ENCODE measurements at regions not wholly inside any gene's neighbourhood (a gene's known extent, or its start where the extent isn't known, plus 50 kb on each side); places are given as distances from the start of the nearest gene placed in this dataset.

GRCh38 chr6:105608711-105609374 is 206.0 kb upstream of the PREP start:
- H3K4me3 ChIP-seq, result no peak overlapping the region
- ATAC-seq (peak in 1 of 2 donors; percentile 29), DNase-seq (peak; percentile 43)
- H3K27me3 ChIP-seq (ENCODE audit: low read depth), result no peaks in the 10 kb centered on the region
- intact Hi-C loops (cut with DNase I), result no loop called here
- H3K36me3 ChIP-seq, result no peaks in the 10 kb centered on the region
- no peaks in the 10 kb centered on the region for H3K9me3 ChIP-seq
- H3K4me1 ChIP-seq, result peaks cover 7% of the 10 kb centered on the region
- no peak for TF ChIP-seq CTCF (IDR thresholded peaks at IDR 0.05)
- peak overlapping the region; percentile 48 for H3K27ac ChIP-seq

- peaks cover 7% of the 10 kb centered on the region for H3K4me1 ChIP-seq
- DNase-seq (no peak), ATAC-seq (no peak)
- no peaks in the 10 kb centered on the region for H3K36me3 ChIP-seq
- intact Hi-C loops (cut with DNase I), result no loop called here
- no peaks in the 10 kb centered on the region for H3K9me3 ChIP-seq
- TF ChIP-seq CTCF (IDR thresholded peaks at IDR 0.05), result no peak
- no peak overlapping the region for H3K4me3 ChIP-seq
- no peak overlapping the region for H3K27ac ChIP-seq
- H3K27me3 ChIP-seq (ENCODE audit: low read depth), result no peaks in the 10 kb centered on the region
Measured at GRCh38 chr6:105607636-105608621, 205.0 kb upstream of the PREP start.

GRCh38 chr6:105606831-105607463 is 204.1 kb upstream of the PREP start:
- Histone ChIP-seq H3K9me3 (no peaks in the 10 kb centered on the region), H3K27ac (no peak overlapping the region), H3K27me3 (ENCODE audit: low read depth) (no peaks in the 10 kb centered on the region), H3K36me3 (no peaks in the 10 kb centered on the region), H3K4me3 (no peak overlapping the region), H3K4me1 (peaks cover 10% of the 10 kb centered on the region)
- ATAC-seq, result no peak
- intact Hi-C loops (cut with DNase I), result no loop called here
- TF ChIP-seq CTCF (IDR thresholded peaks at IDR 0.05), result no peak
- DNase-seq, result no peak

GRCh38 chr6:105604587-105604884 is 201.7 kb upstream of the PREP start:
- no peaks in the 10 kb centered on the region for H3K36me3 ChIP-seq
- no peak for ATAC-seq
- no peak overlapping the region for H3K4me3 ChIP-seq
- no peak for DNase-seq
- no peak overlapping the region for H3K27ac ChIP-seq
- H3K9me3 ChIP-seq, result no peaks in the 10 kb centered on the region
- H3K27me3 ChIP-seq (ENCODE audit: low read depth), result no peaks in the 10 kb centered on the region
- peaks cover 26% of the 10 kb centered on the region for H3K4me1 ChIP-seq
- TF ChIP-seq CTCF (IDR thresholded peaks at IDR 0.05), result no peak
- intact Hi-C loops (cut with DNase I), result no loop called here

- Histone ChIP-seq H3K27ac (no peak overlapping the region), H3K36me3 (no peaks in the 10 kb centered on the region), H3K9me3 (no peaks in the 10 kb centered on the region), H3K4me1 (peaks cover 26% of the 10 kb centered on the region), H3K27me3 (ENCODE audit: low read depth) (no peaks in the 10 kb centered on the region), H3K4me3 (no peak overlapping the region)
- intact Hi-C loops (cut with DNase I), result no loop called here
- TF ChIP-seq CTCF (IDR thresholded peaks at IDR 0.05), result no peak
- peak; percentile 21 for ATAC-seq
- no peak for DNase-seq
Measured at GRCh38 chr6:105603788-105604586, 201.1 kb upstream of the PREP start.

Data from lower lobe of right lung (tissue), 2 donors.